ENCODE measurements at regions not wholly inside any gene's neighbourhood (a gene's known extent, or its start where the extent isn't known, plus 50 kb on each side); places are given as distances from the start of the nearest gene placed in this dataset.

DNA sequence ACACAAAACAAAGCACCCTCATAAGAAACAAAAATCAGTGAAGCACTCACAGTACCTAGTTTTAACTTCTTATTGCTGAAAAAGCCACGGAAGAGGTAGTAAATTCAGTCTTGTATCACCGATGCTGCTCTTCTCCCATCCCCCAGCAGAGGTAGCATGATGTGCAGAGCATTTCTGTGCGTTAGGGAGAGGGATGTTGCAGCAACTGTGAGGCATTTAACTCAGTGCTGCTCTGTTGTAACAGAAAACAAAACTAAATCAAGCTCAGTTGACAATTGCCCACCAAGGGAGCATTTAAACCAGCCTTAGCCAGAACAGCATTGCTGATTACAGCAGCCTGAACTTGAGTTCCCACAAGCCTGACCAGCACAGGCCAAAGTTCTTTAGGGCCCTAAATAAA lies 1279.7 kb upstream of the ADGRL3 start:
- no peaks in the 10 kb centered on the region for H3K9me3 ChIP-seq (ENCODE audit: low read depth)
- in situ Hi-C loops (cut with MboI): no loop called here
- H2AFZ ChIP-seq: no peak overlapping the region
- no peak overlapping the region for H3K9ac ChIP-seq
- H4K20me1 ChIP-seq (ENCODE audit: insufficient read depth): no peaks in the 10 kb centered on the region
- 6 to 10% methylated on average over 3 of the region's 3 CpGs for WGBS, 2 experiments (ENCODE audit: low coverage in 1 of 2, low lambda C conversion rate in 2 of 2, missing lambda C conversion rate in 2 of 2)
- H3K4me1 ChIP-seq (ENCODE audit: insufficient read depth): no peaks in the 10 kb centered on the region
- no peak for DNase-seq
- no peak for TF ChIP-seq EZH2 (IDR thresholded peaks at IDR 0.05; ENCODE audit: insufficient read depth, poor library complexity, severe bottlenecking)
- TF ChIP-seq EZH2phosphoT487 (IDR thresholded peaks at IDR 0.05; ENCODE audit: insufficient read depth, low read depth): no peak
- H3K36me3 ChIP-seq (ENCODE audit: low read depth): no peaks in the 10 kb centered on the region
- no peaks in the 10 kb centered on the region for H3K9me2 ChIP-seq (ENCODE audit: insufficient read depth)
- no peaks in the 10 kb centered on the region for H3K79me2 ChIP-seq (ENCODE audit: insufficient read depth)
- no peaks in the 10 kb centered on the region for H3K27me3 ChIP-seq (replicated peaks; ENCODE audit: insufficient read depth)
- H3K4me2 ChIP-seq (ENCODE audit: unreplicated experiment): no peak overlapping the region
- no peak overlapping the region for H3K4me3 ChIP-seq
- no peak overlapping the region for H3K27ac ChIP-seq
- no peaks in the 10 kb centered on the region for H3F3A ChIP-seq (ENCODE audit: insufficient read depth)

DNA sequence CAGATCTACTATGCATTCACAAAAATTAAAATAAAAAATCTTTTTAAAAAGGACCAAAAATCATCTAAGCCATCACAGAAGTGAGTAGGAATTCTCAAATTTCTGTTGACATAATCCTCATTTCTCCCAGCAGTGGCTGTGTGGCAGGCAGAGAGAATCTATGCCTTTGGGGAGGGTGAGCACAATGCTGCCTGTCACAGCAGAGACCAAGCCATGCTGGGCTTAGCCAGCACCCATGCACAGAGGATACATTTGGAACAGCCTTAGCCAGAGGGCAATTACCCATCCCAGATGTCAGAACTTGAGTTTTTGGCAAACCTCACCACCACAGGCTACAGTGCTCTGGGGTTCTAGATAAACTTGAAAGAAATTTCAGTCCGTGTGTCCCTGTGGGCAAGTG lies 1274.8 kb upstream of the ADGRL3 start:
- in situ Hi-C loops (cut with MboI): no loop called here
- WGBS, 2 experiments (ENCODE audit: low coverage in 1 of 2, low lambda C conversion rate in 2 of 2, missing lambda C conversion rate in 2 of 2): 18 to 21% methylated on average over 1 of the region's 1 CpG
- TF ChIP-seq EZH2 (IDR thresholded peaks at IDR 0.05; ENCODE audit: insufficient read depth, poor library complexity, severe bottlenecking) (no peak), EZH2phosphoT487 (IDR thresholded peaks at IDR 0.05; ENCODE audit: insufficient read depth, low read depth) (no peak)

DNA sequence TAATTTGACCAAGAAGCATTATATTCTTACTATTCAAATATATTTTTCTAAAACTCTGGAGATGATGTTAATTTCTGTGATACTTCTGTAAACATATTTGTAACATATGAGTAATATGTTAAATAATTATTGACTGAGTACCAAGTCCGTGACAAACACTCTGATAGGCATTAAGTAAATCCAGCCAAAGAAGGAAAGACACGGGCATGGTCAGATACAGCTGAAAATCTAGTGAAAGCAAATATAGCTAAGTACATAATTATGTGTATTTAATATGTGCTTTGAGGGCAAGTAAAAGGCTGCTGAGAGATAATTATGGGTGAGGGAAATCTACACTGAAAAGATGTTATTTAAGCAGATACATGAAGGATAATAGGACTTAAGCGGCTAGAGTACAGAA lies 1263.6 kb upstream of the ADGRL3 start:
- no peak for DNase-seq
- Histone ChIP-seq H2AFZ (no peak overlapping the region), H3K79me2 (ENCODE audit: insufficient read depth) (no peaks in the 10 kb centered on the region), H3K4me1 (ENCODE audit: insufficient read depth) (no peaks in the 10 kb centered on the region), H4K20me1 (ENCODE audit: insufficient read depth) (no peaks in the 10 kb centered on the region), H3K27me3 (replicated peaks; ENCODE audit: insufficient read depth) (no peaks in the 10 kb centered on the region), H3K9me3 (ENCODE audit: low read depth) (no peaks in the 10 kb centered on the region), H3F3A (ENCODE audit: insufficient read depth) (no peaks in the 10 kb centered on the region), H3K36me3 (ENCODE audit: low read depth) (no peaks in the 10 kb centered on the region), H3K4me3 (no peak overlapping the region), H3K9ac (no peak overlapping the region), H3K9me2 (ENCODE audit: insufficient read depth) (no peaks in the 10 kb centered on the region), H3K27ac (no peak overlapping the region), H3K4me2 (ENCODE audit: unreplicated experiment) (no peak overlapping the region)
- WGBS, 2 experiments (ENCODE audit: low coverage in 1 of 2, low lambda C conversion rate in 2 of 2, missing lambda C conversion rate in 2 of 2): 13 to 20% methylated on average over 3 of the region's 3 CpGs
- in situ Hi-C loops (cut with MboI): no loop called here
- TF ChIP-seq EZH2phosphoT487 (IDR thresholded peaks at IDR 0.05; ENCODE audit: insufficient read depth, low read depth) (no peak), EZH2 (IDR thresholded peaks at IDR 0.05; ENCODE audit: insufficient read depth, poor library complexity, severe bottlenecking) (no peak)

More for the DNA sequence above, 1274.8 kb upstream of the ADGRL3 start:
- no peak overlapping the region for H3K4me2 ChIP-seq (ENCODE audit: unreplicated experiment)
- no peak for DNase-seq
- no peaks in the 10 kb centered on the region for H3K36me3 ChIP-seq (ENCODE audit: low read depth)
- no peaks in the 10 kb centered on the region for H4K20me1 ChIP-seq (ENCODE audit: insufficient read depth)
- no peak overlapping the region for H3K4me3 ChIP-seq
- no peaks in the 10 kb centered on the region for H3K9me2 ChIP-seq (ENCODE audit: insufficient read depth)
- H3K79me2 ChIP-seq (ENCODE audit: insufficient read depth): no peaks in the 10 kb centered on the region
- H3K4me1 ChIP-seq (ENCODE audit: insufficient read depth): no peaks in the 10 kb centered on the region
- H2AFZ ChIP-seq: no peak overlapping the region
- H3K27ac ChIP-seq: no peak overlapping the region
- H3F3A ChIP-seq (ENCODE audit: insufficient read depth): no peaks in the 10 kb centered on the region
- no peaks in the 10 kb centered on the region for H3K27me3 ChIP-seq (replicated peaks; ENCODE audit: insufficient read depth)
- H3K9ac ChIP-seq: no peak overlapping the region
- H3K9me3 ChIP-seq (ENCODE audit: low read depth): no peaks in the 10 kb centered on the region

DNA sequence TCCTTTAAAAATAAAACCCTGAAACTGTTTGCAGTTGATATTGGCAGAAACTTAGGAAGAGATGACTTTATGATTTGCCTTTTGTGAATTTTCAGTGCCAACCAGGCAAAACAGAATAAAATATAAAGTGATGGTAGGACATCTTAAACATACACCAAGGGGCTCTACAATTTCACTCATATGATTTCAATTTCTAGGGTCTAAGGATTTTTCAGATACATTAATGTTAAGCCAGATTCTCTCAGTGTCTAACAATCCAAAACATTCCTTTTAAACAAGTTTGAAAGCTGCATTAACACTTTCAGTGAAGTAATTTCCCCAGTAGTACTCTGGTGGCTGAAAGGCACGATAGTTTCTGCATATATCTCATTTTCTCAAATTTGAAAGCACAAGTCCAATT lies 1262.0 kb upstream of the ADGRL3 start:
- no peak overlapping the region for H3K4me2 ChIP-seq (ENCODE audit: unreplicated experiment)
- 0 to 3% methylated on average over 1 of the region's 1 CpG for WGBS, 2 experiments (ENCODE audit: low coverage in 1 of 2, low lambda C conversion rate in 2 of 2, missing lambda C conversion rate in 2 of 2)
- no peak for TF ChIP-seq EZH2phosphoT487 (IDR thresholded peaks at IDR 0.05; ENCODE audit: insufficient read depth, low read depth)
- no peak for TF ChIP-seq EZH2 (IDR thresholded peaks at IDR 0.05; ENCODE audit: insufficient read depth, poor library complexity, severe bottlenecking)
- H3K9me2 ChIP-seq (ENCODE audit: insufficient read depth): no peaks in the 10 kb centered on the region
- H2AFZ ChIP-seq: no peak overlapping the region
- H3K36me3 ChIP-seq (ENCODE audit: low read depth): no peaks in the 10 kb centered on the region
- no peak overlapping the region for H3K9ac ChIP-seq
- in situ Hi-C loops (cut with MboI): no loop called here
- no peak overlapping the region for H3K4me3 ChIP-seq
- H3K4me1 ChIP-seq (ENCODE audit: insufficient read depth): no peaks in the 10 kb centered on the region
- H3K27ac ChIP-seq: no peak overlapping the region
- no peak for DNase-seq
- H3K79me2 ChIP-seq (ENCODE audit: insufficient read depth): no peaks in the 10 kb centered on the region
- no peaks in the 10 kb centered on the region for H3K27me3 ChIP-seq (replicated peaks; ENCODE audit: insufficient read depth)
- no peaks in the 10 kb centered on the region for H4K20me1 ChIP-seq (ENCODE audit: insufficient read depth)
- no peaks in the 10 kb centered on the region for H3F3A ChIP-seq (ENCODE audit: insufficient read depth)
- H3K9me3 ChIP-seq (ENCODE audit: low read depth): no peaks in the 10 kb centered on the region

DNA sequence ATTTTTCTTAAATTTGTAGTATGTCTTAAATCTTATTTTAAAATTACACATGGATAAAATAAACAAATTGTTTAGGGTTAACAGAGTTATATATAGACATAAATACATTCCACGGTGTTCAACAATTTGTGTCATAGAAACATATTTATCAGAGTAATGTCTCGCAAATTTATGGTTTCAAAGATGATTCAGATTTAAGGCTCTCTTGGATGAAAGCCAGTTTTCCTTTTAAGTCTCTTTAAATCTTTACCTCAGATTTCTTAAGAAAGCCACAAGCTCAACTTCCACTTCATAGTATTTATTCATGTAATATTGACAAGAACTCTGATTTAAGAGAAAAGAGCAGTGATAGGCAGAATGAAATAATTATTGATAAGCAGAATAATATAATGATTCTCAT lies 1254.8 kb upstream of the ADGRL3 start:
- Histone ChIP-seq H3F3A (ENCODE audit: insufficient read depth) (no peaks in the 10 kb centered on the region), H3K9me3 (ENCODE audit: low read depth) (no peaks in the 10 kb centered on the region), H3K9ac (no peak overlapping the region), H3K36me3 (ENCODE audit: low read depth) (no peaks in the 10 kb centered on the region), H2AFZ (no peak overlapping the region), H3K4me3 (no peak overlapping the region), H3K4me2 (ENCODE audit: unreplicated experiment) (no peak overlapping the region), H3K27me3 (replicated peaks; ENCODE audit: insufficient read depth) (no peaks in the 10 kb centered on the region), H4K20me1 (ENCODE audit: insufficient read depth) (no peaks in the 10 kb centered on the region), H3K9me2 (ENCODE audit: insufficient read depth) (no peaks in the 10 kb centered on the region), H3K27ac (no peak overlapping the region), H3K4me1 (ENCODE audit: insufficient read depth) (no peaks in the 10 kb centered on the region), H3K79me2 (ENCODE audit: insufficient read depth) (no peaks in the 10 kb centered on the region)
- TF ChIP-seq EZH2 (IDR thresholded peaks at IDR 0.05; ENCODE audit: insufficient read depth, poor library complexity, severe bottlenecking): no peak
- TF ChIP-seq EZH2phosphoT487 (IDR thresholded peaks at IDR 0.05; ENCODE audit: insufficient read depth, low read depth): no peak
- 4 to 11% methylated on average over 2 of the region's 2 CpGs for WGBS, 2 experiments (ENCODE audit: low coverage in 1 of 2, low lambda C conversion rate in 2 of 2, missing lambda C conversion rate in 2 of 2)
- peak; percentile 1 for DNase-seq
- in situ Hi-C loops (cut with MboI): no loop called here

Data from GM23248 (cell line).